Right lobe of liver (tissue), 6 donors: ENCODE measurements at regions not wholly inside any gene's neighbourhood (a gene's known extent, or its start where the extent isn't known, plus 50 kb on each side); places are given as distances from the start of the nearest gene placed in this dataset.

Experiments
- ATAC-seq, 4 donors: fragments of 200-7000 bp; cut with Tn5 transposase; one replicate each; pipeline ENCODE4 v1.9.1; 2020; ENCODE audit warnings: mild to moderate bottlenecking in 4 of 4, moderate library complexity in 4 of 4
- DNase-seq, 3 donors: peaks; one replicate each; pipeline ENCODE4 v3.0.0-alpha.2; 2020
- H3K27ac ChIP-seq, 3 donors: fragments of 200-600 bp; one replicate each; pipeline ENCODE4 v1.8.0; 2022
- H3K27me3 ChIP-seq, 2 donors: fragments of 200-600 bp; one replicate each; pipeline ENCODE4 v1.8.0; 2022
- H3K36me3 ChIP-seq, 4 donors: fragments of 200-600 bp; sonication (generic) in 1 of 4; one replicate each; pipeline versions ENCODE4 v1.5.1 to v1.8.0; 2017 to 2022; ENCODE audit warnings: control low read depth in 1 of 4
- H3K4me1 ChIP-seq, 4 donors: fragments of 200-600 bp; sonication (generic) in 1 of 4; one replicate each; pipeline versions ENCODE4 v1.5.1 to v1.8.0; 2017 to 2022; ENCODE audit warnings: control low read depth in 1 of 4
- H3K4me3 ChIP-seq, 3 donors: fragments of 200-600 bp; one replicate each; pipeline ENCODE4 v1.8.0; 2022
- H3K9me3 ChIP-seq, 4 donors: fragments of 200-600 bp; sonication (generic) in 1 of 4; one replicate each; pipeline versions ENCODE4 v1.5.1 to v1.8.0; 2017 to 2022; ENCODE audit warnings: control low read depth in 1 of 4
- POLR2A ChIP-seq: fragments of 450-650 bp; IDR thresholded peaks from one replicate; pipeline ENCODE4 v1.6.1; 2017; ENCODE audit warnings: antibody characterized with exemption, mild to moderate bottlenecking
- WGBS: methylation state at CpG from one replicate; pipeline ENCODE4 v1.1.6; 2018; ENCODE audit warnings: low coverage, low lambda C conversion rate; ENCODE audit not compliant: insufficient coverage; ENCODE audit errors: missing lambda C conversion rate; 5-methylcytosine and 5-hydroxymethylcytosine counted together
- intact Hi-C, 2 donors: fragments of 100-400 bp; cut with DNase I; formaldehyde crosslinking; loops; one replicate each; pipeline versions ENCODE4 v1.11.2 to v1.14.1; 2022
- TF ChIP-seq, protein P1 (sequence below), 4 donors: fragments of 200-600 bp in 3 of 4; fragments of 450-650 bp in 1 of 4; IDR thresholded peaks; one replicate each; pipeline versions ENCODE4 v1.5.1 to v1.8.0; 2016 to 2022; ENCODE audit warnings: antibody characterized with exemption in 4 of 4, mild to moderate bottlenecking in 2 of 4
- donor health status: DM: no; HTN: yes; CAD: no.
- donor health status: DM: no; HTN: no; CAD: no.
- donor health status: DM: no; HTN: no; CAD: no.
- donor health status: DM: no; HTN: yes; CAD: no.
- donor health status: DM: no; HTN: yes; CAD: no.

DNA sequence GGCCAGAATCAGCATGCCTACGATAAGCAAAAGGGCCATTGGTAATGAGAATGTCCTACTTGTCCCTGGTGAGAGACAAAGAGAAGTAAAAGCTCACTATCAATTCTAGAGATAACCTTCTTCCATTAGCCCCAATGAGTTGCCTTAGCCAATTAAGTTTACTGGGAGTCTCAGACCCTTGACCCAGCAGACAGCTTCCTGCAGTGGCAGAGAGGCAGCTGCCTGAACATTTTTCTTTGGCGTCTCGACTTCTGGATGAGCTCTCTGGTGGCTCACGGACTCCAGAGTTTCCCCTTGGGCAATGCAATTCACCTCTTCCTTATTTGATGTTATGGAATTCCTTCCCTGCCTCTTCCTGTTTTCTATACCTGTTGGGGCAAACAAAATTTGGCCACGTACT, 1034.4 kb downstream of the NAALADL2 start:
- WGBS = 81% methylated on average over 5 of the region's 5 CpGs
- ATAC-seq (no peak), DNase-seq (no peak)
- intact Hi-C loops = no loop called here
- Histone ChIP-seq H3K36me3 (no peaks in the 10 kb centered on the region), H3K4me1 (peaks cover 0 to 12% (median 3%) of the 10 kb centered on the region in 4 donors), H3K27me3 (no peaks in the 10 kb centered on the region), H3K27ac (no peak overlapping the region), H3K4me3 (no peak overlapping the region), H3K9me3 (no peaks in the 10 kb centered on the region)
- TF ChIP-seq POLR2A = no peak
- TF ChIP-seq, protein P1, sequence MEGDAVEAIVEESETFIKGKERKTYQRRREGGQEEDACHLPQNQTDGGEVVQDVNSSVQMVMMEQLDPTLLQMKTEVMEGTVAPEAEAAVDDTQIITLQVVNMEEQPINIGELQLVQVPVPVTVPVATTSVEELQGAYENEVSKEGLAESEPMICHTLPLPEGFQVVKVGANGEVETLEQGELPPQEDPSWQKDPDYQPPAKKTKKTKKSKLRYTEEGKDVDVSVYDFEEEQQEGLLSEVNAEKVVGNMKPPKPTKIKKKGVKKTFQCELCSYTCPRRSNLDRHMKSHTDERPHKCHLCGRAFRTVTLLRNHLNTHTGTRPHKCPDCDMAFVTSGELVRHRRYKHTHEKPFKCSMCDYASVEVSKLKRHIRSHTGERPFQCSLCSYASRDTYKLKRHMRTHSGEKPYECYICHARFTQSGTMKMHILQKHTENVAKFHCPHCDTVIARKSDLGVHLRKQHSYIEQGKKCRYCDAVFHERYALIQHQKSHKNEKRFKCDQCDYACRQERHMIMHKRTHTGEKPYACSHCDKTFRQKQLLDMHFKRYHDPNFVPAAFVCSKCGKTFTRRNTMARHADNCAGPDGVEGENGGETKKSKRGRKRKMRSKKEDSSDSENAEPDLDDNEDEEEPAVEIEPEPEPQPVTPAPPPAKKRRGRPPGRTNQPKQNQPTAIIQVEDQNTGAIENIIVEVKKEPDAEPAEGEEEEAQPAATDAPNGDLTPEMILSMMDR (IDR thresholded peaks at IDR 0.05) = no peak

DNA sequence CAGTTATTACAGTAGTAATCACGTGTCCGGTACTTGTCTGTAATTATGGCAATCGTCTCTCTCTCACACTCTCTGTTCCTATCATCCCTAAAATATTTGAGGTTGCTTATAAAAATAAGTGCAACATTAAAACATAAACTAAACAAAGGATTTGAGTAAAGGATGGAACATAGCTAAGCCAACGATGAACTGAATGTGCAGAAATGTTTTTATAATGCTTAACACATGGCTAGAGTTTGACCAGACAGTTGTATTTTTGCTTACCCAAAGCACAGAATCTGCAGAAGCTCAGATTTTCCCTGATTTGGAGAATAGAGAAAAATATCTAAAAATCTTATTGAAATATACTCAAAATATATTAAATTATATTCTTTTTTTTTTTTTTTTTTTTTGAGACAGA, 1030.9 kb downstream of the NAALADL2 start:
- Histone ChIP-seq H3K27ac (no peak overlapping the region), H3K4me1 (peaks cover 0 to 1% (median under 1%) of the 10 kb centered on the region in 4 donors), H3K9me3 (no peaks in the 10 kb centered on the region), H3K4me3 (no peak overlapping the region), H3K27me3 (no peaks in the 10 kb centered on the region), H3K36me3 (no peaks in the 10 kb centered on the region)
- WGBS = 68% methylated on average over 4 of the region's 4 CpGs
- DNase-seq (no peak), ATAC-seq (no peak)
- TF ChIP-seq, protein P1 (IDR thresholded peaks at IDR 0.05) = no peak
- TF ChIP-seq POLR2A = no peak
- intact Hi-C loops = no loop called here

DNA sequence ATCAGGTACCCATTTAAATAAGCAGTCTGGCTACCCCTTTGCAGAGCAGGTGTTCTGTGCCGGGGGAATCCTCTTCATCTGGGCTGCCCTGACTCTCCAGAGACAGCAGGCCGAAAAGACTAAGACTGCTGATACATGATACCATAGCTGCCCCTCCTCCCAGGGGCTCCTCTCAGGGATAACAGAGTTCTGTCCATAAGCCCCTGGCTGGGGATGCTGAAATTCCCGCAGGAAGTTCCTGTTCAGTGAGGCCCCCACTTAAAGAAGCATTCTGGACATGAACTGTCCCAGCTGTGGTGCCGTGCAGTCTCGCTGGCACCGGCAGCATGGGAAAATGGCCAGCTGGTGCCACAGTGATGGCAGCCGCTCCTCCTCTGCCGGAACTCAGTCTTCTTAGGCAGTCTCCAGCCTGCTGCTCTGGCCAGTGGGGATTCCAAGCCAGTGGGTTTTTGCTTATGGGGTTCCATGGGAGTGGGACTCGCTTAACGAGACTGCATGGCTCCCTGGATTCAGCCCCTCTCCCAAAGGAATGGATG, 1026.2 kb downstream of the NAALADL2 start:
- ATAC-seq (no peak), DNase-seq (no peak)
- H3K27ac ChIP-seq = no peak overlapping the region
- H3K4me1 ChIP-seq = no peaks in the 10 kb centered on the region
- 83% methylated on average over 3 of the region's 10 CpGs for WGBS
- no peaks in the 10 kb centered on the region for H3K27me3 ChIP-seq
- no peak for TF ChIP-seq POLR2A
- TF ChIP-seq, protein P1 (IDR thresholded peaks at IDR 0.05) = no peak
- H3K9me3 ChIP-seq = no peaks in the 10 kb centered on the region
- no peak overlapping the region for H3K4me3 ChIP-seq
- no peaks in the 10 kb centered on the region for H3K36me3 ChIP-seq
- intact Hi-C loops = no loop called here

DNA sequence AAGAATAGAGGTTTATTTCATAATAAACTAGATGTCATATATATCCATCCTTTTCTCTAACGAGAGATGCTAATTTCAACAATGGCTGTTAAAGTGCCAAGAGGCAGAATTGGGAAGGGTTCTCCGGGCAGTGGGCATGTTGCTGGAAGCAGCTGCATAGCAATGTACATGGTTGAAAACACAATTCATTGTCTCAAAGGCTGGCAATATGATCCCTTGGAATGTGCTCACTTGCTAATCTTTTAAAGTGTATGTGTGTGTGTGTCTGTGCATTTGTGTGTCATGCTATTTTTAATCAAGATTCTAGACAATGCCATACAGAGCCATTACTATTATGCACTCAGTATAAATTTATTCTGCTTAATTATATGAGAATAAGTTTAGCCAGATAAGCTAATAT, 1020.3 kb downstream of the NAALADL2 start:
- Histone ChIP-seq H3K27ac (no peak overlapping the region), H3K9me3 (no peaks in the 10 kb centered on the region), H3K27me3 (no peaks in the 10 kb centered on the region), H3K4me1 (no peaks in the 10 kb centered on the region), H3K4me3 (no peak overlapping the region), H3K36me3 (no peaks in the 10 kb centered on the region)
- DNase-seq (no peak), ATAC-seq (no peak)
- 100% methylated on average over 2 of the region's 2 CpGs for WGBS
- intact Hi-C loops = no loop called here
- TF ChIP-seq, protein P1 (IDR thresholded peaks at IDR 0.05) = no peak
- TF ChIP-seq POLR2A = no peak

DNA sequence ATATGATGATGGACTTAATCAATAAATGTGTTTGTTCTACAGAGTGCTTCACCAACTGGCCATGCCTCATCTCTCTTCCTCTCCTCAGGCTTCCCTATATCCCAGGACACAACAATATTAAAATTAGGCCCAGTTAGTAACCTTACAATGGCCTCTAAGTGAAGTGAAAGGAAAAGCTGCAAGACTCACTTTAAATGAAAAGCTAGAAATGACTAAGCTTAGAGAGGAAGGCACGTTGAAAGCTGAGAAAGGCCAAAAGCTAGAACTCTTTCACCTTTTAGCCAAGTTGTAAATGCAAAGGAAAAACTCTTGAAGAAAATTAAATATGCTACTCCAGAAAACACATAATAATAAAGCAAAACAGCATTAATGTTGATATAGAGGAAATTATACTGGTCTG, 1010.3 kb downstream of the NAALADL2 start:
- no peak for DNase-seq
- no peaks in the 10 kb centered on the region for H3K36me3 ChIP-seq
- no peak for TF ChIP-seq POLR2A
- TF ChIP-seq, protein P1 (IDR thresholded peaks at IDR 0.05) = no peak
- H3K27me3 ChIP-seq = no peaks in the 10 kb centered on the region
- H3K9me3 ChIP-seq = peaks cover 0 to 4% (median 0%) of the 10 kb centered on the region in 4 donors
- WGBS = 44% methylated on average over 1 of the region's 1 CpG
- no peak overlapping the region for H3K4me3 ChIP-seq
- H3K27ac ChIP-seq = no peak overlapping the region
- H3K4me1 ChIP-seq = no peaks in the 10 kb centered on the region
- no peak for ATAC-seq
- intact Hi-C loops = no loop called here
